Mononuclear cell (primary cell): ENCODE measurements at regions not wholly inside any gene's neighbourhood (a gene's known extent, or its start where the extent isn't known, plus 50 kb on each side); places are given as distances from the start of the nearest gene placed in this dataset.

Experiments
- H3K27me3 ChIP-seq: 2 replicates; pipeline ENCODE4 v1.6.0; 2011; ENCODE audit warnings: low read length, control low read depth; ENCODE audit not compliant: insufficient read depth
- H3K4me1 ChIP-seq: 2 replicates; pipeline ENCODE4 v1.5.1; 2011; ENCODE audit warnings: mild to moderate bottlenecking, low read length, control low read depth; ENCODE audit not compliant: insufficient read depth
- H3K4me3 ChIP-seq: 2 replicates; pipeline ENCODE4 v1.5.1; 2011; ENCODE audit warnings: mild to moderate bottlenecking, low read length, moderate library complexity
- H3K9me3 ChIP-seq: 2 replicates; pipeline ENCODE4 v1.5.1; 2011; ENCODE audit warnings: low read depth, mild to moderate bottlenecking, control low read depth, low read length

DNA sequence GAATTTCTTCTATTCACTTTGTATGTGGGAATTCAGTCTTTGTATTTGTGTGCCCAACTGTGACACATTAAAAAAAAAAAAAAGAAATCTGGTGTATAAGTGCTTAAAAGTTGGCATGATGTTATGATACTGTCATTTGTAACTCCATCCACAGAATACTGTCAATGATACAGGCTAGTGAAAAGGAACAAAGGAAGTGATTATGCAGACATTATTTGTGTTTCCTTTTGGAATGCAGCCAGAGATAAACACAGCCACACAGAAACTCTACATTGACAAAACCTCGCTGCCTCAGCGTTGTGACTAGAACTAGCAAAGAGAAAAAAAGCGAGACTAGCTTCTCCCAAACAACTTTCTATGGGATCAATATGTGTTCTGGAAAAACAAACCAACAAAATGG is 519.2 kb upstream of the AGTR1 start:
- no peak overlapping the region for H3K4me3 ChIP-seq
- H3K27me3 ChIP-seq = no peaks in the 10 kb centered on the region
- no peaks in the 10 kb centered on the region for H3K4me1 ChIP-seq
- H3K9me3 ChIP-seq = no peaks in the 10 kb centered on the region

DNA sequence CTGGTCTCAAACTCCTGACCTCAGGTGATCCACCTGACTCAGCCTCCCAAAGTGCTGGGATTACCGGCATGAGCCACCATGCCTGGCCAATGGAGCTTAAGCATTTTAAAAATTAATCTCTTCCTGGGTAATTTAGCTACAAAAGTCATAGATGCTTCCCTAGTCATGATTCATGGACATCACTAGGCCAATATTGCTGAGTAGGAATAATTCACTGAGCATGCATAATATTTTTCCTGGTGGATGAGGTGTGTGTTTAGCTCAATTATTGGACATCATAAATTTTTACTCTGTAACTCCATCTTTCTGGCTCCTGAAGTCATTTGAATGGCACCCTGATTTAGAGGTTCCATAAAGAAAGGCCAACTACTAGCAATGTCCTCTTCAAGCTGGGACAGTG is 512.9 kb upstream of the AGTR1 start:
- no peaks in the 10 kb centered on the region for H3K9me3 ChIP-seq
- no peak overlapping the region for H3K4me3 ChIP-seq
- H3K4me1 ChIP-seq = no peaks in the 10 kb centered on the region
- no peaks in the 10 kb centered on the region for H3K27me3 ChIP-seq

DNA sequence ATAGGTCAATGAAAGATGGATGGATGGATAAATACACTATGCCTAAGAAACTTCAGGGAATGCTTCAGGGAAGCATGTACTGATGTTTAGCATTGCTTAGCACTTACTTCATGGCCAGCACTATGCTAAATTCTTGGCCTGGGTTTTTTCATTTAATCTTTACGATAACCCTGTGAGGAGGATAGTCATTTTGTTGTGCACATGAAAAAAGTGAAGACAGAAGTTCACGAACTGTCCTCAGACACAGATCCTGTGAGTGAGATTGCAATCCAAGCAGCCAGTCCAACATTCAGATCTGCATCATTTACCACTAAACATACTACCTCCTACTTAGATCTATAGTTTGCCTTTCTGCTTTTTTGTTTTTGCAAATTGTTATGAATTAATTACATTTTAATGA is 510.8 kb upstream of the AGTR1 start:
- no peaks in the 10 kb centered on the region for H3K9me3 ChIP-seq
- H3K4me3 ChIP-seq = no peak overlapping the region
- no peaks in the 10 kb centered on the region for H3K27me3 ChIP-seq
- no peaks in the 10 kb centered on the region for H3K4me1 ChIP-seq

DNA sequence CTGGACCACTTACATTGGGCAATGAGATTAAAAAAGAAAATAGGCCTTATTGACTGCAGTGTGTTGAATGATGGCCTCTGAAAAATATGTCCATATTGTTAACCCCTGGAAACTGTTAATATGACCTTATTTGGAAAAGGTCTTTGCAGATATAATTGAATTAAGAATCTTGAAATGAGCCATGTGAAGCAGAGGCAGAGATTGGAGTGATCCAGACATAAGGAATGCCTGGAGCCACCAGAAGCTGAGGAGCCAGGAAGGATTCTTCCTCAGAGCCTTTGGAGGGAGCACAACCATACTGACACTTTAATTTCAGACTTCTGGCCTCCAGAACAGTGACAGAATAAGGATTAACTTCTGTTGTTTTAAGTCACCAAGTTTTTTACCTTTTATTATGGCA is 510.4 kb upstream of the AGTR1 start:
- H3K27me3 ChIP-seq = no peaks in the 10 kb centered on the region
- H3K4me1 ChIP-seq = no peaks in the 10 kb centered on the region
- no peak overlapping the region for H3K4me3 ChIP-seq
- H3K9me3 ChIP-seq = no peaks in the 10 kb centered on the region

DNA sequence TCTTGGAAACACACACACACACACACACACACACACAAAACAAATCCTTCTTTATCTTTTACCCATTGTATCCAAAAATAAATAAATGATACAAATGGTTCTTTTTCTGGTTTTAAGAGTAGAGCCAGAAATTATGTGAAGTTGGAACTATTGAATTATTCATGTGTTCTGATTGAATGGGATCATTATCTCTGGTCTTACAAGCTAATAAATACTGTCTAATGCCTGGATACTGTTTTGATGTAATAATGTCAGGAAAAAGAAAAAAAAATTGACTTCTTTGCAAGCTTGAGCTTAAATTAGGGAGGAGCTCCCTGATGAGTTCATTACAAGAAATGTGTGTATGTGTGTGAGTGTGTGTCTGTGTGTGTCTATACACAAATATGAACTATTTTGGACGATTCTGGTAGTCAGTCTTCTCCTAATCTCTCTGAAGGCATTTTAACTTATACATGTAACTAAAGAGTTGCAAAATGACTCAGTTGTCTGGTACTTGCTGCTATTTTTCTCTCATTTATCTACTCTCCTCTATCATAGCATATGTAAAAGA is 507.2 kb upstream of the AGTR1 start:
- H3K4me1 ChIP-seq = no peaks in the 10 kb centered on the region
- H3K9me3 ChIP-seq = no peaks in the 10 kb centered on the region
- H3K27me3 ChIP-seq = no peaks in the 10 kb centered on the region
- H3K4me3 ChIP-seq = no peak overlapping the region

DNA sequence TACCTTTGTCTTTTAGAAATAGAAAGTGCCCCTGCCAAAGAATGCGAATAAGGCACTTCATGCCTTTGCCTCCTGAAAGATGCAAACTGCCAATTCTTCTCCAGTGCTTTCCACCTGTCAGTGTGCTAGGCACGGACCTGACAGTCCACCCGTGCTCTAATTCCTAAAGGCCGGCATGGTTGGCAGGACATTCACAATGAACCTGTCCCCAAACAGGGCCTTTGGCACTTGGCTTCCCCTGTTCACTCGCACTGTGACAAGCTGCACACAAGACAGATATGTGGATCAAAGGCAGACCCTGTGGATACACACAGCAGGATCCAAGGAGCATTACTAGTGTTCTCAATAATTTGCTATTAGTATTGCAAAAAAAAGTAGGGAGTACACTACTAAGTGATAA is 505.7 kb upstream of the AGTR1 start:
- Histone ChIP-seq H3K4me3 (no peak overlapping the region), H3K9me3 (no peaks in the 10 kb centered on the region), H3K4me1 (no peaks in the 10 kb centered on the region), H3K27me3 (no peaks in the 10 kb centered on the region)

DNA sequence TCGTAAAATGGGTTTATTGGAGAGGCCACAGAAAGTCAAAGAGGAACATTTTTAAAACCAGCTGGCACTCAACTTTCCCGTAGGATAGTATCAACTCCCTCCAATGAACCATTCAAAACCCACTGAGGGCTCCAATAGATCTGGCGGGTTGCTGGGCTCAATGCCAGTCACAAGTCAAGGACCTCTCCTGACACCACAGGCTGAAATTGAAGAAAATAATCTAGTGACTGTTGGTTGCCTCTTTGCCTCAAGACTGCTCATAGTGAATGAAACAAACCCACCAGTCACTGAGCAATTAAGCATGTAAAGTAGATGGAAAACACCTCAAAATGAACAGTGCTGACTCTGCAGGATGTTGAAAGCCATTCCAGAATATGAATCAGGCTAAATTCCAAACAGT is 500.6 kb upstream of the AGTR1 start:
- H3K27me3 ChIP-seq = no peaks in the 10 kb centered on the region
- H3K9me3 ChIP-seq = no peaks in the 10 kb centered on the region
- H3K4me1 ChIP-seq = no peaks in the 10 kb centered on the region
- H3K4me3 ChIP-seq = no peak overlapping the region

DNA sequence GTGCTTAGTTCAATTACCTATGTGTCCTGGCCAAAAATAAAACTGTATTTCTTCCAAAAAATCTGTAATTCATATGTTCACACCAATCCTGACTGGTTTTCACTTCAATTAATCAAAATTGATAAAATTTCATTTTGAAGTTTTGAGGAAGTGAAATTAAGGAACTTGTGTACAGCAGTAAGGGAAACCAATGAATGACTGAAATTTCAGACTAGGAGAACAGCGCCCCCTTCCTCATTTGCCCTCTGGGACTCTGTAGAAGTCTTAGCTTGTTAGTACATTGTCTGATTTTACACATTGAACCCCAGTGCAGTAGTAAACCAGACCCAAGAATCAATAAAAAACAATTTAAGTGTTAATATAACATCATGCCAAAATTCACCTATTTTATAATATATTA is 495.3 kb upstream of the AGTR1 start:
- Histone ChIP-seq H3K9me3 (no peaks in the 10 kb centered on the region), H3K4me3 (no peak overlapping the region), H3K27me3 (no peaks in the 10 kb centered on the region), H3K4me1 (no peaks in the 10 kb centered on the region)

DNA sequence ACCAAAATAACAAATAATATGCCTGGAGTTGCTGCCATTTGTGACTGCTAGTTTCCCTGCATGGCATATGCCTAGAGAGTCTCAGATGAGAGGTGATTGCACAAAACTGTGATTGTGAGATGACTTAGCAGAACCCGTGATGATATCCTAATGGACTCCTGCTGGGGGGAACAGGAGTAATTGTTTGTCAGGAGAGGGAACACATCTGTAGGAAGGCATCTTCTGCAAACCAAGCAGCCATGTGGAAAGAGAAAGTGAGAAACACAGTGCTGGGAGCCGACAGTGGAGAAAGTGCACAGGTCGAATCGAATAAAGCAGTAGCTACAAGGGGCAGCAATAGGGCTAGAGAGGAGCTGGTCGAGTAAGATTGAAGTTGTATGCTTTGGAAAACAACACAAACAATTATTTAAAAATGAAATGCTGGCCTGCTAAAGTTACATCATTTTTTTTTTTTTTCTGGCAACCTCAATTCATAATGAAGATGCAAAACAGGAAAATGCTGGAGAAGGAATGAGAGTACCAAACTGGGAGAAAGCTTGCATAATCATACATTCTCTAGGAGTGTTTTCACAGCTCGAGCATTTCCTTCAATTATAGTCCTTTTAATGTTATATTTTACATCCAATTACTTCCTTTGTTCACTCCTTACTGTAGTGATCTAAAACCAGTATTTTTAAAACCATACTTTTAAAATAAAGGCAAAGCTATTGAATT is 494.2 kb upstream of the AGTR1 start:
- no peaks in the 10 kb centered on the region for H3K4me1 ChIP-seq
- no peak overlapping the region for H3K4me3 ChIP-seq
- no peaks in the 10 kb centered on the region for H3K27me3 ChIP-seq
- no peaks in the 10 kb centered on the region for H3K9me3 ChIP-seq

DNA sequence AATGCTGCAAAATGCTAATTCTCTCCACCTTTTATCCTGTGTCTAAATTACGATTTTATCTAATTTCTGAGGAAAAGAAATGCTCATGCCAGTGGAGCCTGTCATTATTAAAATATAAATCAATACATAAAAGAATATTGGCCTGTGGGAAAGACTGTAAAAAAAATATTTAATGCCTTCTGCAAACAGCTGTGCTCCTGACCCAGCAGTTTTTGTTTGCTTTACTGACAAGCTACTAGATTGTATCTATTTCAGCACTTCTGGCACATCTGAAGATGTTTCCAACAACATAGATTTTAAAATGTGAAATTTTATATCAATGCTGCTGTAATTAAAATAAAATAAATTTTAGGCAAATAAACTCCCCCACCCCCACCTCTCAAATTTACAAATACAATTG is 493.6 kb upstream of the AGTR1 start:
- Histone ChIP-seq H3K4me3 (no peak overlapping the region), H3K9me3 (no peaks in the 10 kb centered on the region), H3K4me1 (no peaks in the 10 kb centered on the region), H3K27me3 (no peaks in the 10 kb centered on the region)

DNA sequence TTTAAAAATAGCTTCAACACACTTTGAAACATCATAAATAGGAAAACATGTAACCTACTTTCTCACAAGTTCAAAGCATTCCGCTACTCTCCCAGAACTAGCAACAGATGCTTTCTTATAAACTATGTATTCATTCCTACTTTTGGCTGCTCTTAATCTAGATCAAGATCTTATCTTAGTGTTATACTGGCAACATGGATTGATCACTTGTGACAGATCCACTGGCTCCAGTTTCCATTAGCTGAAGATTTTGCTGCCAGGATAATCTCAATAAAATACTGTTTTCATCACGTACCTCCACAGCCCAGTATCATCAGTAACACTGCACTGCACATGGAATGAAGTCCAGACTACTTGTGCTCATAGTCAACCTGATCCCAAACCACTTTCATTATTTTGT is 491.7 kb upstream of the AGTR1 start:
- no peaks in the 10 kb centered on the region for H3K4me1 ChIP-seq
- H3K9me3 ChIP-seq = no peaks in the 10 kb centered on the region
- no peak overlapping the region for H3K4me3 ChIP-seq
- H3K27me3 ChIP-seq = no peaks in the 10 kb centered on the region

DNA sequence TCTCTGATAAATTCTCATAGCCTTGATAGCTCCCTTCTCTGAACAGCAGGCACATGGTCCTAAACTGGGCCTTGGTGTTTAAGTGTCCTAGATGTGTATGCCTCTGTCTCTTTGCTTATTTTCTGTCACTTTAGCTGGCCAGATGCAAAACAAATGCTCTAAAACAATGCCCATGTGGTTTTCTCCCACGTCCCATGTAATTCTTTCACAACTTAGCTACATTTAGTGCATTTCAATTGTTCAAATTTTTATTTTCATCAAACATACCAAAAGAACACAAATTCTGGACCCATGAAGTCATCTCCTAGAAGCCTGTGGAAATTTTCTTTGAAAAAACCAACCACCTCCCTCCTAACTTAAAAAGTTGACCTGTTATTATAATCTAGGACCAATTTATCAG is 491.3 kb upstream of the AGTR1 start:
- Histone ChIP-seq H3K27me3 (no peaks in the 10 kb centered on the region), H3K4me1 (no peaks in the 10 kb centered on the region), H3K9me3 (no peaks in the 10 kb centered on the region), H3K4me3 (no peak overlapping the region)

DNA sequence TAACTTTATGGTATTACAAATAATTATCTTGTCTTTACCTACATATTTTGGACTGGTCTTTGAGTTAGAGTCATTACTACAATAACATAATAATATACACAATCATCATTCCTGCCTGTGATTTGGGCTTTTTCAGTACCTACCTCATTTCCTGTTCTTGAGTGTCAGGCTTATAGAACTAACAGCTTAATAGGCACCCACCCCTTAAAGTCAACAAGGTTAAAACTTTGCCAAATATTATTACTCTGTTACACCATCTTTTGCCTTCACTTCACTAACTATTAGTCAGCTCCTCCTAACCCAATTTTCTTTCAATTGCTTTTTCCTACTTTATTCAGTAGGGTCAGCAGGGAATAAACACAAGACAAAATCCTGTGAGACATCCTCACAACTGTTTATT is 488.7 kb upstream of the AGTR1 start:
- no peak overlapping the region for H3K4me3 ChIP-seq
- no peaks in the 10 kb centered on the region for H3K4me1 ChIP-seq
- no peaks in the 10 kb centered on the region for H3K9me3 ChIP-seq
- H3K27me3 ChIP-seq = no peaks in the 10 kb centered on the region

DNA sequence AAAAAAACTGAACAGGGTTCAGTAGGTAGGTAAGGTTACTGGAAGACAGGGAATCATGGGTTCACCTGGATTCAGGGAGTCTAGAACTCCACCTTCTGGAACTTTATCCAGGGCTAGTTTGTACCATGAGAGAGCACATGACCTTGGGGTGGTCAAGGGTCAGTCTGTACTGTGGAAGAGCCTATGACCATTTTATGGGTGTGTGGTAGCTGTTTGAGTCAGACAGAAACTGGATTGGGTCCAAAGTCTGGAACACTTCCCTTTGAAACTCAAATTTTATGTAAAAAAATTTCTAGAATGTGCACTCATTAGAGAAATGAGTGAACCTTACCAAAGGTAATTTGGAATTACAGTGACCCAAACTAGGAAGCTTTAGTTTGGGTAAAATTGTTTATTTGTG is 486.0 kb upstream of the AGTR1 start:
- Histone ChIP-seq H3K9me3 (no peaks in the 10 kb centered on the region), H3K4me3 (no peak overlapping the region), H3K4me1 (no peaks in the 10 kb centered on the region), H3K27me3 (no peaks in the 10 kb centered on the region)

DNA sequence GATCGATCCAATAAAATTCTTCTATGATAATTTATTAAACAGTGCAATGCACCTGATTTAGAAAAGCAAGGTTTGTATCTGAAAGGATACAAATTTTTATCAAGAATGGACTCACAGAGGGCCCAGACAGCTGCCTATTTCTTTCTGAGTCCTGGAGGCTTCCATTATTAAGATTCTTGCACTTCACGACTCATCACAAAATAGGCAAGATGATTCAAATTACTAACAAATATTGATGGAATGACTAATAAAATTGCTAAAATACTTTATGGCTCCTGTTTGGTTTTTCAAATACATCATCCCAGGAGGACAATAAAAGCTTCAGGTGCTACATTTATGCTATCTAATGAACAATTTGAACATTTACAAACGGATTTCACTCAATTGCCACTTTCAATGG is 483.0 kb upstream of the AGTR1 start:
- no peak overlapping the region for H3K4me3 ChIP-seq
- no peaks in the 10 kb centered on the region for H3K4me1 ChIP-seq
- H3K9me3 ChIP-seq = no peaks in the 10 kb centered on the region

DNA sequence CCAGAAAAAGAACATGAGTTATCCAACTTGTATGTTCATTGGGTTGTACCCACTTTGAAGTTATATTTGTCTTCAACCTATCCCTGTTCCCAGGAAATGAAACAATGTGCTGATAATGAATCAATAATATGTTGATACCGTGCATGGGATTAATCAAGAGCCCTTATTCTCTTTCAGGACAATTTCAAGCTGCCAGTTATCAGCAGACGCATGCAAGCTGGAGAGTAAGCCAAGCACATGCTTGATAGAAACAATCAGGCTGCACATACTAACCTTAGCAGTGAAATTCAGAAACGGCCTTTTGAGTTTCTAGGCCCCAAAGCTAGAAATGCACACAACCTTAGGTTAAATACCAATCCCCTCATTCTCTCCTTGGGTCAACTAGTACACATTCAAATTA is 480.4 kb upstream of the AGTR1 start:
- Histone ChIP-seq H3K4me1 (no peaks in the 10 kb centered on the region), H3K27me3 (no peaks in the 10 kb centered on the region), H3K4me3 (no peak overlapping the region), H3K9me3 (no peaks in the 10 kb centered on the region)

More for the DNA sequence above, 483.0 kb upstream of the AGTR1 start:
- no peaks in the 10 kb centered on the region for H3K27me3 ChIP-seq
